CD14-positive monocyte (primary cell): ENCODE measurements at regions not wholly inside any gene's neighbourhood (a gene's known extent, or its start where the extent isn't known, plus 50 kb on each side); places are given as distances from the start of the nearest gene placed in this dataset.

ENCODE experiments used
- DNase-seq, 3 donors: peaks; one replicate each; pipeline ENCODE4 v3.0.0-alpha.2; 2011 to 2022
- H2AFZ ChIP-seq: 2 replicates; pipeline ENCODE4 v1.6.0; 2012; ENCODE audit warnings: mild to moderate bottlenecking, low read depth, low read length, inconsistent platforms; ENCODE audit not compliant: insufficient read depth, poor library complexity, severe bottlenecking
- H3K27ac ChIP-seq, 2 donors: 1 replicate in 1 of 2; 2 replicates in 1 of 2; pipeline ENCODE4 v1.5.1; 2012 to 2013; ENCODE audit warnings: low read length in 2 of 2, control low read depth in 1 of 2, inconsistent platforms in 1 of 2, low read depth in 1 of 2, mild to moderate bottlenecking in 1 of 2
- H3K27me3 ChIP-seq, 2 donors: one replicate each; pipeline versions ENCODE4 v1.6.0 to v1.6.1; 2011 to 2013; ENCODE audit warnings: low read length in 2 of 2; ENCODE audit not compliant: control insufficient read depth in 2 of 2, insufficient read depth in 2 of 2
- H3K36me3 ChIP-seq, 2 donors: replicated peaks in 1 of 2; 1 replicate in 1 of 2; 2 replicates in 1 of 2; pipeline versions ENCODE4 v1.5.1 to v1.6.1; 2012 to 2013; ENCODE audit warnings: low read length in 2 of 2, control low read depth in 1 of 2, inconsistent platforms in 1 of 2, mild to moderate bottlenecking in 1 of 2; ENCODE audit not compliant: insufficient read depth in 2 of 2, control insufficient read depth in 1 of 2
- H3K4me1 ChIP-seq, 2 donors: 1 replicate in 1 of 2; 2 replicates in 1 of 2; pipeline versions ENCODE4 v1.5.1 to v1.6.1; 2012 to 2013; ENCODE audit warnings: low read length in 2 of 2, control low read depth in 1 of 2, inconsistent platforms in 1 of 2, mild to moderate bottlenecking in 1 of 2, moderate library complexity in 1 of 2; ENCODE audit not compliant: insufficient read depth in 2 of 2, control insufficient read depth in 1 of 2
- H3K4me2 ChIP-seq: replicated peaks from 2 replicates; pipeline ENCODE3; 2012; ENCODE audit warnings: low read length, moderate library complexity, mild to moderate bottlenecking; ENCODE audit not compliant: poor library complexity, severe bottlenecking; ENCODE audit errors: extremely low read depth
- H3K4me3 ChIP-seq, 3 experiments: fragments of 200-600 bp in 1 of 3; sonication (generic) in 1 of 3; replicated peaks in 1 of 3; 1 replicate in 2 of 3; 2 replicates in 1 of 3; pipeline ENCODE4 v1.5.1; 2011 to 2013; ENCODE audit warnings: low read length in 3 of 3, mild to moderate bottlenecking in 3 of 3, control low read depth in 2 of 3, low read depth in 2 of 3, inconsistent platforms in 1 of 3, moderate library complexity in 1 of 3
- H3K79me2 ChIP-seq: 2 replicates; pipeline ENCODE4 v1.6.0; 2012; ENCODE audit warnings: mild to moderate bottlenecking, control low read depth, inconsistent platforms, low read length, moderate library complexity; ENCODE audit not compliant: insufficient read depth
- H3K9ac ChIP-seq: 2 replicates; pipeline ENCODE4 v1.6.0; 2017; ENCODE audit warnings: low read length, mild to moderate bottlenecking; ENCODE audit not compliant: insufficient read depth, poor library complexity, severe bottlenecking
- H3K9me3 ChIP-seq, 2 donors: replicated peaks in 1 of 2; 1 replicate in 1 of 2; 2 replicates in 1 of 2; pipeline versions ENCODE4 v1.5.1 to v1.6.1; 2012 to 2013; ENCODE audit warnings: low read length in 2 of 2, control low read depth in 1 of 2; ENCODE audit not compliant: control insufficient read depth in 1 of 2, insufficient read depth in 1 of 2
- H4K20me1 ChIP-seq: 2 replicates; pipeline ENCODE4 v1.6.0; 2012; ENCODE audit warnings: mild to moderate bottlenecking, low read length, control low read depth, moderate library complexity; ENCODE audit not compliant: insufficient read depth
- H3K27ac Mint-ChIP-seq, 7 donors: one replicate each; pipeline ENCODE4 v1.8.0; 2020; ENCODE audit warnings: mild to moderate bottlenecking in 7 of 7, mixed read lengths in 7 of 7, moderate library complexity in 6 of 7, inconsistent platforms in 2 of 7
- H3K27me3 Mint-ChIP-seq, 3 donors: one replicate each; pipeline ENCODE4 v1.8.0; 2021 to 2022; ENCODE audit warnings: low read depth in 3 of 3, mild to moderate bottlenecking in 3 of 3, mixed read lengths in 3 of 3, moderate library complexity in 3 of 3, inconsistent platforms in 1 of 3
- H3K36me3 Mint-ChIP-seq, 2 donors: one replicate each; pipeline ENCODE4 v1.8.0; 2020; ENCODE audit warnings: mixed read lengths in 2 of 2, inconsistent platforms in 1 of 2, mild to moderate bottlenecking in 1 of 2
- H3K4me1 Mint-ChIP-seq: one replicate; pipeline ENCODE4 v1.8.0; 2020; ENCODE audit warnings: mild to moderate bottlenecking, mixed read lengths
- H3K4me3 Mint-ChIP-seq, 2 donors: one replicate each; pipeline ENCODE4 v1.8.0; 2020; ENCODE audit warnings: mild to moderate bottlenecking in 2 of 2, mixed read lengths in 2 of 2, moderate library complexity in 1 of 2
- H3K9me3 Mint-ChIP-seq, 7 donors: one replicate each; pipeline ENCODE4 v1.8.0; 2020 to 2022; ENCODE audit warnings: mixed read lengths in 7 of 7, mild to moderate bottlenecking in 6 of 7, moderate library complexity in 6 of 7, inconsistent platforms in 2 of 7
- CTCF ChIP-seq: fragments of 200-600 bp; IDR thresholded peaks from one replicate; pipeline ENCODE4 v1.8.0; 2022; ENCODE audit warnings: antibody characterized with exemption, mild to moderate bottlenecking
- WGBS: methylation state at CpG from one replicate; pipeline ENCODE4 v1.1.5; 2013; ENCODE audit warnings: missing lambda C conversion rate; ENCODE audit not compliant: insufficient coverage; 5-methylcytosine and 5-hydroxymethylcytosine counted together
- intact Hi-C, 2 donors: fragments of 100-400 bp; cut with micrococcal nuclease; formaldehyde crosslinking; loops; one replicate each; pipeline versions ENCODE4 v1.15.0 to v1.15.1; 2023

GRCh38 chr11:71355281-71355680, 92.9 kb downstream of the DHCR7 start:
- H3K36me3 Mint-ChIP-seq, result no peaks in the 10 kb centered on the region
- TF ChIP-seq CTCF, result no peak
- no peak overlapping the region for H3K27ac Mint-ChIP-seq
- H3K4me3 Mint-ChIP-seq, result no peak overlapping the region
- H3K9me3 Mint-ChIP-seq, result peaks cover 0 to 5% (median 0%) of the 10 kb centered on the region in 7 donors
- DNase-seq, result no peak
- no peak overlapping the region for H3K4me3 ChIP-seq
- H3K27me3 Mint-ChIP-seq, result peaks cover 4 to 5% (median 4%) of the 10 kb centered on the region in 3 donors
- no peaks in the 10 kb centered on the region for H3K36me3 ChIP-seq
- no peaks in the 10 kb centered on the region for H4K20me1 ChIP-seq
- H3K4me1 ChIP-seq, result no peaks in the 10 kb centered on the region
- no peak overlapping the region for H3K27ac ChIP-seq
- no peak overlapping the region for H3K4me2 ChIP-seq
- no peaks in the 10 kb centered on the region for H3K4me1 Mint-ChIP-seq
- H3K79me2 ChIP-seq, result no peaks in the 10 kb centered on the region
- no peaks in the 10 kb centered on the region for H3K27me3 ChIP-seq
- H3K9me3 ChIP-seq, result no peaks in the 10 kb centered on the region
- no peak overlapping the region for H3K9ac ChIP-seq
- 92% methylated on average over 2 of the region's 2 CpGs for WGBS
- intact Hi-C loops, result no loop called here
- no peak overlapping the region for H2AFZ ChIP-seq

DNA sequence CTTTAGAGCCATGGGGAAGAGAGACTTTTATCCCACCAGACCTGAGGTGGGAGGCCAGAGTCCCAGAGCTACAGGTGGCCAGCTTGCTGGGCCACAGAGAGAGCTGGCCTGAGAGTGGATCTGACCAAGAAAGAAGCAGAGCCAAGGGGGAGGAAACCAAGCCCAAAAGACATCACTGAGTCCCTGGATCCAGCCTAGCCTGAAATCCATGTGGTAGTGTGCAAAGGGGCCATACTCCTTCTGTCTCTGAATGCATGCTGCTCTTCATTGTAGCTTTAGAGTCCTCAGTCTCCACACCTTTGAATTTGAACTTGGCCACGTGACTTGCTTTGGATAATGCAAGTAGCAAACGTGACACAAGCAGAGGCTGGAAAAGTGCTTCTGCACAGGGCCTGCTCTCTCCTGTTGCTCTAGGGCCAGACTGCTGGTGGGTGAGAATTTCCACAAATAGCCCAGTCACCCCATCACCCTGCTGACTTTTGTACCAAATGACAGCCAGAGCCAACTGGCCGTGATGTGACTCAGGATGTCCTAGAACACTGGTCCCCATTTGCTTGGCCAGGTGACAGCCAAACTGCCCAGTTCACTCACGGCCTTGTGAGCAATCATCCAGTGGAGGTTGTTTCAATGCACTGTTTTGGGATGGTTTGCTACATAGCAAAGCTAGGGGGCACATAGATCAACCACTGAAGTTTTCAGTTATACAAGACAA, 93.6 kb downstream of the DHCR7 start:
- H3K4me3 ChIP-seq, result no peak overlapping the region
- WGBS, result 80% methylated on average over 4 of the region's 4 CpGs
- no peaks in the 10 kb centered on the region for H3K79me2 ChIP-seq
- peaks cover 4 to 5% (median 4%) of the 10 kb centered on the region in 3 donors for H3K27me3 Mint-ChIP-seq
- no peaks in the 10 kb centered on the region for H3K4me1 ChIP-seq
- TF ChIP-seq CTCF, result no peak
- H3K36me3 ChIP-seq, result no peaks in the 10 kb centered on the region
- H2AFZ ChIP-seq, result no peak overlapping the region
- no peak for DNase-seq
- no peak overlapping the region for H3K27ac Mint-ChIP-seq
- H3K4me2 ChIP-seq, result no peak overlapping the region
- H4K20me1 ChIP-seq, result no peaks in the 10 kb centered on the region
- intact Hi-C loops, result no loop called here
- no peaks in the 10 kb centered on the region for H3K9me3 ChIP-seq
- H3K27ac ChIP-seq, result no peak overlapping the region
- H3K27me3 ChIP-seq, result no peaks in the 10 kb centered on the region
- H3K9ac ChIP-seq, result no peak overlapping the region
- H3K4me3 Mint-ChIP-seq, result no peak overlapping the region
- H3K36me3 Mint-ChIP-seq, result no peaks in the 10 kb centered on the region
- H3K4me1 Mint-ChIP-seq, result no peaks in the 10 kb centered on the region
- H3K9me3 Mint-ChIP-seq, result peaks cover 0 to 3% (median 0%) of the 10 kb centered on the region in 7 donors
